H9 (cell line): ENCODE measurements at regions not wholly inside any gene's neighbourhood (a gene's known extent, or its start where the extent isn't known, plus 50 kb on each side); places are given as distances from the start of the nearest gene placed in this dataset.

Experiments
- DNase-seq: peaks from one replicate; pipeline ENCODE4 v3.0.0-alpha.2; 2017
- H2AFZ ChIP-seq: one replicate; pipeline ENCODE4 v1.6.1; 2013; ENCODE audit warnings: mild to moderate bottlenecking, low read length, control low read depth, moderate library complexity
- H2AK5ac ChIP-seq: 2 replicates; pipeline ENCODE4 v1.6.1; 2013; ENCODE audit warnings: low read length, control low read depth, mixed read lengths; ENCODE audit not compliant: insufficient read length
- H2BK120ac ChIP-seq: one replicate; pipeline ENCODE4 v1.6.1; 2013; ENCODE audit warnings: low read depth, mild to moderate bottlenecking, low read length, control low read depth, inconsistent platforms; ENCODE audit not compliant: poor library complexity, severe bottlenecking
- H2BK12ac ChIP-seq: 2 replicates; pipeline ENCODE4 v1.6.1; 2013; ENCODE audit warnings: low read length, control low read depth, mixed read lengths, low read depth; ENCODE audit not compliant: insufficient read length
- H2BK15ac ChIP-seq: 2 replicates; pipeline ENCODE4 v1.6.1; 2013; ENCODE audit warnings: low read depth, low read length, control low read depth
- H2BK20ac ChIP-seq: one replicate; pipeline ENCODE4 v1.6.1; 2013; ENCODE audit warnings: low read depth, mild to moderate bottlenecking, low read length, control low read depth, inconsistent platforms; ENCODE audit not compliant: poor library complexity, severe bottlenecking
- H2BK5ac ChIP-seq: 2 replicates; pipeline ENCODE4 v1.6.1; 2013; ENCODE audit warnings: low read length, control low read depth, mixed read lengths; ENCODE audit not compliant: insufficient read length
- H3K14ac ChIP-seq: 2 replicates; pipeline ENCODE4 v1.6.1; 2013; ENCODE audit warnings: low read length, control low read depth; ENCODE audit not compliant: insufficient read depth
- H3K18ac ChIP-seq: 2 replicates; pipeline ENCODE4 v1.6.1; 2013; ENCODE audit warnings: low read depth, mild to moderate bottlenecking, mixed read lengths, low read length, control low read depth; ENCODE audit not compliant: insufficient read length
- H3K23ac ChIP-seq: 2 replicates; pipeline ENCODE4 v1.6.1; 2013; ENCODE audit warnings: low read length, control low read depth, mixed read lengths, low read depth; ENCODE audit not compliant: insufficient read length
- H3K23me2 ChIP-seq: 2 replicates; pipeline ENCODE4 v1.6.1; 2013; ENCODE audit warnings: low read depth, mild to moderate bottlenecking, mixed read lengths, low read length, control low read depth; ENCODE audit not compliant: insufficient read length, poor library complexity, severe bottlenecking
- H3K27ac ChIP-seq: 2 replicates; pipeline ENCODE4 v1.5.1; 2013; ENCODE audit warnings: low read length, control low read depth, mixed read lengths, low read depth; ENCODE audit not compliant: insufficient read length
- H3K27me3 ChIP-seq: 2 replicates; pipeline ENCODE4 v1.6.1; 2013; ENCODE audit warnings: low read length, control low read depth, inconsistent platforms; ENCODE audit not compliant: insufficient read depth
- H3K4ac ChIP-seq: 2 replicates; pipeline ENCODE4 v1.6.1; 2013; ENCODE audit warnings: low read depth, mild to moderate bottlenecking, control low read depth, inconsistent platforms, low read length, moderate library complexity
- H3K4me1 ChIP-seq: 2 replicates; pipeline ENCODE4 v1.6.1; 2013; ENCODE audit warnings: low read length, control low read depth, inconsistent platforms; ENCODE audit not compliant: insufficient read depth
- H3K4me2 ChIP-seq: 2 replicates; pipeline ENCODE4 v1.6.1; 2013; ENCODE audit warnings: low read length, control low read depth, mixed read lengths; ENCODE audit not compliant: insufficient read length, insufficient read depth
- H3K56ac ChIP-seq: 2 replicates; pipeline ENCODE4 v1.6.1; 2013; ENCODE audit warnings: low read depth, mild to moderate bottlenecking, mixed read lengths, low read length, control low read depth; ENCODE audit not compliant: insufficient read length
- H3K79me1 ChIP-seq: 2 replicates; pipeline ENCODE4 v1.6.1; 2013; ENCODE audit warnings: low read depth, mild to moderate bottlenecking, moderate library complexity, low read length, control low read depth, inconsistent platforms; ENCODE audit not compliant: insufficient read depth, poor library complexity, severe bottlenecking
- H3K79me2 ChIP-seq: 2 replicates; pipeline ENCODE4 v1.6.1; 2013; ENCODE audit warnings: low read length, control low read depth, inconsistent platforms; ENCODE audit not compliant: insufficient read depth
- H3K9ac ChIP-seq: 2 replicates; pipeline ENCODE4 v1.6.1; 2013; ENCODE audit warnings: low read length, control low read depth, mixed read lengths; ENCODE audit not compliant: insufficient read length; ENCODE audit errors: extremely low read depth
- H3K9me3 ChIP-seq: one replicate; pipeline ENCODE4 v1.6.1; 2013; ENCODE audit warnings: low read depth, low read length, inconsistent platforms; ENCODE audit not compliant: control insufficient read depth
- H3T11ph ChIP-seq: one replicate; pipeline ENCODE4 v1.6.1; 2013; ENCODE audit warnings: mild to moderate bottlenecking, low read length, control low read depth, inconsistent platforms
- H4K20me1 ChIP-seq: one replicate; pipeline ENCODE4 v1.6.1; 2013; ENCODE audit not compliant: control insufficient read depth, insufficient read length, insufficient read depth
- H4K5ac ChIP-seq: 2 replicates; pipeline ENCODE4 v1.6.1; 2013; ENCODE audit warnings: low read depth, mild to moderate bottlenecking, mixed read lengths, low read length, control low read depth; ENCODE audit not compliant: insufficient read length
- H4K8ac ChIP-seq: replicated peaks from 2 replicates; pipeline ENCODE4 v1.6.1; 2013; ENCODE audit warnings: low read length, control low read depth, mixed read lengths, low read depth; ENCODE audit not compliant: insufficient read length
- H4K91ac ChIP-seq: 2 replicates; pipeline ENCODE4 v1.6.1; 2013; ENCODE audit warnings: low read depth, mild to moderate bottlenecking, moderate library complexity, mixed read lengths, low read length, control low read depth; ENCODE audit not compliant: insufficient read length
- H3K27ac Mint-ChIP-seq, 3 experiments: 2 replicates in 2 of 3; 3 replicates in 1 of 3; pipeline ENCODE4 v1.8.0; 2020 to 2021; ENCODE audit warnings: mixed read lengths in 3 of 3, mild to moderate bottlenecking in 1 of 3, moderate library complexity in 1 of 3
- H3K27me3 Mint-ChIP-seq: 2 replicates; pipeline ENCODE4 v1.8.0; 2021; ENCODE audit warnings: low read depth, mild to moderate bottlenecking, moderate library complexity, mixed read lengths
- H3K36me3 Mint-ChIP-seq, 3 experiments: 2 replicates in 2 of 3; 3 replicates in 1 of 3; pipeline ENCODE4 v1.8.0; 2020 to 2021; ENCODE audit warnings: low read depth in 3 of 3, mixed read lengths in 3 of 3; ENCODE audit not compliant: insufficient read depth in 1 of 3
- H3K4me1 Mint-ChIP-seq, 2 experiments: 2 replicates each; pipeline ENCODE4 v1.8.0; 2020; ENCODE audit warnings: mixed read lengths in 2 of 2
- H3K4me3 Mint-ChIP-seq, 2 experiments: 2 replicates in 1 of 2; 3 replicates in 1 of 2; pipeline ENCODE4 v1.8.0; 2020 to 2021; ENCODE audit warnings: mild to moderate bottlenecking in 2 of 2, mixed read lengths in 2 of 2, moderate library complexity in 1 of 2
- H3K9me3 Mint-ChIP-seq, 2 experiments: 2 replicates in 1 of 2; 3 replicates in 1 of 2; pipeline ENCODE4 v1.8.0; 2020; ENCODE audit warnings: mild to moderate bottlenecking in 2 of 2, mixed read lengths in 2 of 2, moderate library complexity in 1 of 2
- WGBS: extraction: QIAGEN DNeasy Blood & Tissue Kit; methylation state at CpG from one replicate; pipeline ENCODE4 v1.1.7; 2013; ENCODE audit warnings: missing lambda C conversion rate, low lambda C conversion rate, mixed read lengths; ENCODE audit not compliant: insufficient read length; ENCODE audit errors: extremely low coverage; 5-methylcytosine and 5-hydroxymethylcytosine counted together
- TF ChIP-seq, protein P1 (sequence below): fragments of 200-600 bp; sonication (generic); conservative IDR thresholded peaks from 3 replicates; pipeline ENCODE4 v1.8.0; 2021; ENCODE audit warnings: antibody characterized with exemption, mild to moderate bottlenecking

DNA sequence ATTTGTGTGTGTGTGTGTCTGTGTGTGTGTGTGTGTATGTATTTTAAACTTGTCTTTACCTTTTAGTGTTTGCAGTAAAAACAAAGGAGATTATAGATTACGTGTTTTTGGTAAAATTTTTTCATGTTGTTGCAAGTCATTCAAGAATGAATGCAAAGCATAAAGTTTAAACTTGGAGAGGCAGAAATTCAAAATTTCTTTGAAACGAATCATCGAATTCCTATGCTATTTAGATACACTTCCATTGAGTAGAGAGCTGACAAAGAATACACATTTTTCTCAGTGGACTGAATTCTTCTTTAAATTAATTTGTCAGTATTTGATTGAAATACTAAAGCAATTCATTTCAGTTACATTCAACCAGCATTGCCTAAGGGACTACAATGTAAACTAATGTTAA lies 66.0 kb upstream of the HDAC9 start:
- H3K27me3 Mint-ChIP-seq: no peaks in the 10 kb centered on the region
- Histone ChIP-seq H3K23me2 (no peaks in the 10 kb centered on the region), H3K79me2 (no peaks in the 10 kb centered on the region), H3K4me1 (no peaks in the 10 kb centered on the region; the same call in 1 of the 2 replicates), H3K56ac (no peak overlapping the region), H3K9ac (no peak overlapping the region), H2BK5ac (no peak overlapping the region), H3K4ac (no peak overlapping the region), H3K27ac (no peak overlapping the region), H3K4me2 (no peak overlapping the region), H2AFZ (no peak overlapping the region), H3K27me3 (no peaks in the 10 kb centered on the region), H2BK15ac (no peak overlapping the region), H3K79me1 (no peaks in the 10 kb centered on the region), H4K8ac (no peak overlapping the region), H2AK5ac (no peak overlapping the region), H3T11ph (no peak overlapping the region), H2BK20ac (no peak overlapping the region), H3K23ac (no peak overlapping the region), H3K9me3 (no peaks in the 10 kb centered on the region), H4K5ac (no peak overlapping the region), H3K14ac (no peak overlapping the region), H2BK120ac (no peak overlapping the region), H3K18ac (no peak overlapping the region), H2BK12ac (no peak overlapping the region), H4K91ac (no peak overlapping the region), H4K20me1 (no peaks in the 10 kb centered on the region)
- H3K9me3 Mint-ChIP-seq: no peaks in the 10 kb centered on the region
- H3K27ac Mint-ChIP-seq: no peak overlapping the region
- TF ChIP-seq, protein P1, sequence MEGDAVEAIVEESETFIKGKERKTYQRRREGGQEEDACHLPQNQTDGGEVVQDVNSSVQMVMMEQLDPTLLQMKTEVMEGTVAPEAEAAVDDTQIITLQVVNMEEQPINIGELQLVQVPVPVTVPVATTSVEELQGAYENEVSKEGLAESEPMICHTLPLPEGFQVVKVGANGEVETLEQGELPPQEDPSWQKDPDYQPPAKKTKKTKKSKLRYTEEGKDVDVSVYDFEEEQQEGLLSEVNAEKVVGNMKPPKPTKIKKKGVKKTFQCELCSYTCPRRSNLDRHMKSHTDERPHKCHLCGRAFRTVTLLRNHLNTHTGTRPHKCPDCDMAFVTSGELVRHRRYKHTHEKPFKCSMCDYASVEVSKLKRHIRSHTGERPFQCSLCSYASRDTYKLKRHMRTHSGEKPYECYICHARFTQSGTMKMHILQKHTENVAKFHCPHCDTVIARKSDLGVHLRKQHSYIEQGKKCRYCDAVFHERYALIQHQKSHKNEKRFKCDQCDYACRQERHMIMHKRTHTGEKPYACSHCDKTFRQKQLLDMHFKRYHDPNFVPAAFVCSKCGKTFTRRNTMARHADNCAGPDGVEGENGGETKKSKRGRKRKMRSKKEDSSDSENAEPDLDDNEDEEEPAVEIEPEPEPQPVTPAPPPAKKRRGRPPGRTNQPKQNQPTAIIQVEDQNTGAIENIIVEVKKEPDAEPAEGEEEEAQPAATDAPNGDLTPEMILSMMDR: no peak
- no peak overlapping the region for H3K4me3 Mint-ChIP-seq
- DNase-seq: no peak
- no peaks in the 10 kb centered on the region for H3K36me3 Mint-ChIP-seq
- WGBS: no CpG with 5 or more reads among the region's 3 CpGs
- peaks cover 11 to 17% of the 10 kb centered on the region in 2 experiments for H3K4me1 Mint-ChIP-seq
